K562 (cell line): ENCODE measurements at regions not wholly inside any gene's neighbourhood (a gene's known extent, or its start where the extent isn't known, plus 50 kb on each side); places are given as distances from the start of the nearest gene placed in this dataset.
"Not testable (repeated sequence)": the region's sequence is repeated elsewhere in the genome, so short reads cannot be mapped to it uniquely, and the experiment has no call there.

Source experiments
- ATAC-seq: fragments of 200-7000 bp; cut with Tn5 transposase; 3 replicates; pipeline ENCODE4 v1.9.1; 2020; ENCODE audit warnings: moderate library complexity
- BruUV-seq: library from RNA; stranded (reverse); fragments of 400-500 nt; replicated peaks from 2 replicates; lab custom pipeline; 2021; lab: Mats Ljungman, UMichigan
- CTCF ChIA-PET: fragments of 300-600 bp; formaldehyde crosslinking; extraction: SDS; loops from one replicate; lab custom pipeline; 2021; ENCODE audit warnings: low intra/inter-chr PET ratio; lab: Yijun Ruan, JAX
- POLR2A ChIA-PET: fragments of 300-600, 350-650 bp; sonication (Branson Sonifier 250); formaldehyde crosslinking; extraction: SDS; loops from one replicate; lab custom pipeline; 2021; ENCODE audit warnings: antibody characterized with exemption, inconsistent platforms; lab: Yijun Ruan, JAX
- DNase-seq, 4 experiments: peaks; one replicate each; pipeline versions ENCODE4 v3.0.0 to v3.0.0-alpha.2; 2011 to 2018; ENCODE audit warnings: low spot score in 3 of 4, mixed read lengths in 3 of 4; ENCODE audit errors: extremely low read depth in 1 of 4
- FAIRE-seq: peaks from 2 replicates; lab custom pipeline; 2011; peaks lifted over from hg19 to GRCh38; lab: Jason Lieb, UNC
- H2AFZ ChIP-seq: 2 replicates; pipeline ENCODE4 v1.6.0; 2011; ENCODE audit warnings: low read depth, low read length, control low read depth, inconsistent platforms
- H3K27ac ChIP-seq: fragments of 200-600 bp; 3 replicates; pipeline ENCODE4 v1.8.0; 2011; ENCODE audit warnings: low read depth, mild to moderate bottlenecking, control low read depth, inconsistent platforms, low read length, moderate library complexity, mixed read lengths; ENCODE audit errors: extremely low read depth
- H3K27me3 ChIP-seq, 2 experiments: fragments of 300-600 bp in 1 of 2; 2 replicates in 1 of 2; 3 replicates in 1 of 2; pipeline versions ENCODE4 v1.6.0 to v1.8.0; 2011; ENCODE audit warnings: inconsistent platforms in 2 of 2, low read length in 2 of 2, mild to moderate bottlenecking in 1 of 2, mixed read lengths in 1 of 2, moderate library complexity in 1 of 2; ENCODE audit not compliant: control insufficient read depth in 2 of 2, insufficient read depth in 2 of 2
- H3K36me3 ChIP-seq: fragments of 300-600 bp; 3 replicates; pipeline ENCODE4 v1.8.0; 2011; ENCODE audit warnings: mild to moderate bottlenecking, low read length, inconsistent platforms; ENCODE audit not compliant: control insufficient read depth, insufficient read depth
- H3K4me1 ChIP-seq, 2 experiments: fragments of 200-600 bp in 1 of 2; replicated peaks in 1 of 2; 2 replicates in 1 of 2; 3 replicates in 1 of 2; pipeline versions ENCODE4 v1.5.1 to v1.8.0; 2011; ENCODE audit warnings: inconsistent platforms in 2 of 2, low read length in 2 of 2, mild to moderate bottlenecking in 1 of 2, mixed read lengths in 1 of 2, moderate library complexity in 1 of 2; ENCODE audit not compliant: control insufficient read depth in 2 of 2, insufficient read depth in 2 of 2
- H3K4me2 ChIP-seq: 2 replicates; pipeline ENCODE4 v1.6.1; 2011; ENCODE audit warnings: low read length, control low read depth, inconsistent platforms, mixed read lengths; ENCODE audit not compliant: insufficient read depth
- H3K4me3 ChIP-seq: fragments of 200-600 bp; sonication (generic), shearing (Covaris generic); 2 replicates; pipeline ENCODE4 v1.5.1; 2016; ENCODE audit warnings: control low read depth, inconsistent platforms
- H3K79me2 ChIP-seq: fragments of 200-600 bp; 3 replicates; pipeline ENCODE4 v1.8.0; 2011; ENCODE audit warnings: low read length, inconsistent platforms; ENCODE audit not compliant: control insufficient read depth, insufficient read depth
- H3K9ac ChIP-seq, 2 experiments: 2 replicates each; pipeline versions ENCODE4 v1.6.0 to v1.6.1; 2011; ENCODE audit warnings: low read depth in 2 of 2, low read length in 2 of 2, control low read depth in 1 of 2, inconsistent platforms in 1 of 2, mild to moderate bottlenecking in 1 of 2, mixed read lengths in 1 of 2; ENCODE audit not compliant: insufficient read depth in 1 of 2
- H3K9me1 ChIP-seq: one replicate; pipeline ENCODE4 v1.6.0; 2011; ENCODE audit warnings: inconsistent platforms, mild to moderate bottlenecking, low read length, moderate library complexity; ENCODE audit not compliant: control insufficient read depth, insufficient read depth
- H3K9me3 ChIP-seq: replicated peaks from 2 replicates; pipeline ENCODE4 v1.5.1; 2011; ENCODE audit warnings: low read depth, low read length, inconsistent platforms; ENCODE audit not compliant: control insufficient read depth, insufficient read depth
- H4K20me1 ChIP-seq: replicated peaks from 2 replicates; pipeline ENCODE4 v1.6.1; 2011; ENCODE audit warnings: low read length, inconsistent platforms, mixed read lengths; ENCODE audit not compliant: control insufficient read depth, insufficient read depth
- ATF7 ChIP-seq: fragments of 450-650 bp; IDR thresholded peaks from 2 replicates; pipeline ENCODE4 v1.7.1; 2014; ENCODE audit warnings: mild to moderate bottlenecking, moderate library complexity
- CTCF ChIP-seq, 3 experiments: IDR thresholded peaks in 2 of 3; conservative IDR thresholded peaks in 1 of 3; 2 replicates each; pipeline ENCODE4 v1.5.1; 2011 to 2012; ENCODE audit warnings: low read length in 3 of 3, mild to moderate bottlenecking in 3 of 3, control low read depth in 2 of 3, improper control_type of control experiment in 1 of 3, inconsistent platforms in 1 of 3, low read depth in 1 of 3, mixed read lengths in 1 of 3, moderate library complexity in 1 of 3; ENCODE audit not compliant: insufficient read depth in 2 of 3
- POLR2AphosphoS2 ChIP-seq: IDR thresholded peaks from 2 replicates; pipeline ENCODE4 v1.6.1; 2012; ENCODE audit warnings: low read length, improper control_type of control experiment
- VEZF1 ChIP-seq: fragments of 200-800 bp; sonication (Bioruptor generic); IDR thresholded peaks from 2 replicates; pipeline ENCODE4 v1.6.1; 2017; ENCODE audit warnings: missing genetic modification characterization, missing compliant biosample characterization
- XRCC4 ChIP-seq: IDR thresholded peaks from one replicate; pipeline ENCODE4 v1.6.1; 2011; ENCODE audit not compliant: insufficient read depth, insufficient read length; ENCODE audit errors: extremely low read depth
- ZNF253 ChIP-seq: fragments of 250-450 bp; sonication (Bioruptor Pico); conservative IDR thresholded peaks from 2 replicates; pipeline ENCODE4 v1.6.1; 2021; ENCODE audit warnings: mild to moderate bottlenecking
- WGBS: fragments of 100-300 bp; shearing (Covaris generic); methylation state at CpG from one replicate; pipeline ENCODE4 v1.1.6; 2016; ENCODE audit warnings: low coverage, mixed read lengths; ENCODE audit not compliant: insufficient coverage; ENCODE audit errors: missing lambda C conversion rate; 5-methylcytosine and 5-hydroxymethylcytosine counted together
- in situ Hi-C: fragments of 300-500 bp; cut with MboI; formaldehyde crosslinking; loops from 4 replicates; pipeline ENCODE4 v1.15.0; 2018; ENCODE audit warnings: inconsistent platforms, mixed read lengths
- intact Hi-C: fragments of 100-400 bp; cut with micrococcal nuclease; formaldehyde crosslinking; loops from 2 replicates; pipeline ENCODE4 v1.14.2; 2022

DNA sequence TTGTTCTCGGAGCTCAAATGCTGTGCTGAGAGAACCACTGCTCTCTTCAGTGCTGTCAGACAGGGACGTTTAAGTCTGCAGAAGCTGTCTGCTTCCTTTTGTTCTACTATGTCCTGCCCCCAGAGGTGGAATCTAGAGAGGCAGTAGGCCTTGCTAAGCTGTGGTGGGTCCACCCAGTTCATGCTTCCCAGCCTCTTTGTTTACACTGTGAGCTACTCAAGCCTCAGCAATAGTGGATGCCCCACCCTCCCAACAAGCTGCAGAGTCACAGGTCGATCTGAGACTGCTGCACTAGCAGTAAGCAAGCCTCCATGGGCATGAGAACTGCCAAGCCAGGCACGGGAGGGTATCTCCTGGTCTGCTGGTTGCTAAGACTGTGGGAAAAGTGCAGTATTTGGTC, 102.8 kb upstream of the SRD5A2 start:
- H3K4me1 ChIP-seq, H3K27me3 ChIP-seq, H3K9ac ChIP-seq, H3K79me2 ChIP-seq, DNase-seq, H3K9me3 ChIP-seq, H3K4me2 ChIP-seq, H3K27ac ChIP-seq, H4K20me1 ChIP-seq, H3K36me3 ChIP-seq, H3K9me1 ChIP-seq, BruUV-seq, CTCF ChIA-PET, intact Hi-C loops, H2AFZ ChIP-seq, ATAC-seq, in situ Hi-C loops, FAIRE-seq, H3K4me3 ChIP-seq: not testable (repeated sequence)
- POLR2A ChIA-PET: interaction anchor here (0.5 kb wide), 1 partner anchor 21 kb away, joined by 3 read pairs; no protein-coding TSS in a partner anchor
- WGBS: 0% methylated on average over 3 of the region's 4 CpGs

DNA sequence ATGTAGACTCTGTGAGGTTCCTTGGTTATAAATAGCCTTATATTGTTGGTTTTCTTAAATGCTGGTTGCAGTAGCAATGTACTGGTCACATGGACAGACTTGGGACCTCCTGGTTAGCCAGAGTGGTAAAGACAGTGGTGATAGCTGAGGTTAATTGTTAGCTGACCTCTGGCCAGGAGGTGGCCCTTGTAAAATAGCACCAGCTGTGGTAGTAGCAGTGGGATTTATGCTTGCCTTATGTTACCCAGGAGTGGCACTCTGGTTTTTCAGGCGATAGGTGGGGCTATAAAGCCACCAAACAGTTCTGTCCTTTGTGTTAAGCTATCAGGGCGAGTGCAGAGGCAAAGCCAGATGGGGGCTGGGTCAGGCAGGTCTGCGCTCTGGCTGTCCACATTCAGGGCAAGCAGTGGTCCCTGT, 94.8 kb upstream of the SRD5A2 start:
- WGBS: 3% methylated on average over 3 of the region's 3 CpGs
- no peaks in the 10 kb centered on the region for H3K79me2 ChIP-seq
- no peaks in the 10 kb centered on the region for H3K36me3 ChIP-seq
- H3K4me2 ChIP-seq: no peak overlapping the region
- H3K9me3 ChIP-seq: no peaks in the 10 kb centered on the region
- H3K4me3 ChIP-seq: no peak overlapping the region
- H2AFZ ChIP-seq: no peak overlapping the region
- H3K27me3 ChIP-seq: no peaks in the 10 kb centered on the region
- peak; percentile 82 for ATAC-seq
- CTCF ChIA-PET: no interaction called here
- in situ Hi-C loops: no loop called here
- H3K4me1 ChIP-seq: no peaks in the 10 kb centered on the region
- no peak for TF ChIP-seq XRCC4
- TF ChIP-seq CTCF (IDR thresholded peaks at IDR 0.05 in 2 of 3, conservative IDR thresholded peaks at IDR 0.05 in 1 of 3; ENCODE audit: insufficient read depth in 2 of 3, low read depth in 1 of 3, low read length in 3 of 3): peak; percentile 9 to 28 (median 20); a peak in 3 of 6 replicates
- no peak for TF ChIP-seq VEZF1 (CRISPR knock-in tag)
- TF ChIP-seq ATF7: no peak
- no peak for TF ChIP-seq ZNF253
- TF ChIP-seq POLR2AphosphoS2: no peak
- no peaks in the 10 kb centered on the region for H3K9me1 ChIP-seq
- no peak overlapping the region for H3K27ac ChIP-seq
- no peaks in the 10 kb centered on the region for H4K20me1 ChIP-seq
- BruUV-seq: no TSS peak
- POLR2A ChIA-PET: interaction anchor here (0.6 kb wide), 1 partner anchor 1364 kb away, joined by 3 read pairs; no protein-coding TSS in a partner anchor
- DNase-seq: peak in 1 of 4 experiments; percentile 19
- intact Hi-C loops: no loop called here
- FAIRE-seq: no peak
- no peak overlapping the region for H3K9ac ChIP-seq
